Spleen (tissue), 11 donors: ENCODE measurements at regions not wholly inside any gene's neighbourhood (a gene's known extent, or its start where the extent isn't known, plus 50 kb on each side); places are given as distances from the start of the nearest gene placed in this dataset.

Source experiments
- DNase-seq: peaks from one replicate; pipeline ENCODE4 v3.0.0-alpha.2; 2020
- H3K27ac ChIP-seq, 8 donors: fragments of 200-600 bp; sonication (generic) in 7 of 8; 1 replicate in 4 of 8; 2 replicates in 4 of 8; pipeline versions ENCODE4 v1.5.0 to v1.8.0; 2016 to 2021; ENCODE audit warnings: inconsistent platforms in 4 of 8, mild to moderate bottlenecking in 4 of 8, moderate library complexity in 1 of 8
- H3K27me3 ChIP-seq, 7 donors: fragments of 200-600 bp; sonication (generic) in 6 of 7; replicated peaks in 1 of 7; 1 replicate in 4 of 7; 2 replicates in 3 of 7; pipeline versions ENCODE4 v1.5.0 to v1.8.0; 2016 to 2021; ENCODE audit warnings: inconsistent platforms in 3 of 7, mild to moderate bottlenecking in 1 of 7
- H3K36me3 ChIP-seq, 6 donors: fragments of 200-600 bp; sonication (generic) in 5 of 6; 1 replicate in 4 of 6; 2 replicates in 2 of 6; pipeline versions ENCODE4 v1.5.0 to v1.8.0; 2016 to 2021; ENCODE audit warnings: inconsistent platforms in 2 of 6
- H3K4me1 ChIP-seq, 6 donors: fragments of 200-600 bp; sonication (generic) in 5 of 6; 1 replicate in 3 of 6; 2 replicates in 3 of 6; pipeline versions ENCODE4 v1.5.0 to v1.8.0; 2016 to 2021; ENCODE audit warnings: inconsistent platforms in 3 of 6
- H3K4me3 ChIP-seq, 8 donors: fragments of 200-600 bp; sonication (generic) in 7 of 8; 1 replicate in 4 of 8; 2 replicates in 4 of 8; pipeline versions ENCODE4 v1.5.0 to v1.8.0; 2016 to 2021; ENCODE audit warnings: inconsistent platforms in 4 of 8, mild to moderate bottlenecking in 4 of 8, moderate library complexity in 2 of 8
- H3K9me3 ChIP-seq, 8 donors: fragments of 200-600 bp; sonication (generic) in 7 of 8; 1 replicate in 4 of 8; 2 replicates in 4 of 8; pipeline versions ENCODE4 v1.5.0 to v1.8.0; 2016 to 2021; ENCODE audit warnings: inconsistent platforms in 4 of 8
- CTCF ChIP-seq, 11 experiments: fragments of 200-600 bp in 7 of 11; fragments of 450-650 bp in 4 of 11; sonication (generic) in 4 of 11; IDR thresholded peaks in 8 of 11; conservative IDR thresholded peaks in 3 of 11; 1 replicate in 7 of 11; 2 replicates in 4 of 11; pipeline versions ENCODE4 v1.4.0 to v1.8.0; 2016 to 2021; ENCODE audit warnings: antibody characterized with exemption in 11 of 11, inconsistent platforms in 4 of 11, mild to moderate bottlenecking in 1 of 11
- POLR2A ChIP-seq, 3 donors: fragments of 450-650 bp; IDR thresholded peaks; one replicate each; pipeline ENCODE4 v1.5.1; 2017; ENCODE audit warnings: antibody characterized with exemption in 3 of 3, mild to moderate bottlenecking in 1 of 3
- POLR2AphosphoS5 ChIP-seq, 3 donors: sonication (generic); formaldehyde crosslinking; IDR thresholded peaks; one replicate each; pipeline ENCODE4 v1.5.1; 2017; ENCODE audit warnings: antibody characterized with exemption in 3 of 3
- WGBS, 5 donors: extraction: QIAGEN DNeasy Blood & Tissue Kit in 3 of 5; methylation state at CpG; one replicate each; pipeline versions ENCODE4 v1.1.5 to v1.1.7; 2013 to 2018; 5-methylcytosine and 5-hydroxymethylcytosine counted together
- intact Hi-C: fragments of 100-400 bp; cut with DNase I; formaldehyde crosslinking; loops from one replicate; pipeline ENCODE4 v1.15.0; 2023; ENCODE audit warnings: low total_unique reads
- donor health status: healthy with polysubstance abuse.
- donor health status: DM: no; HTN: no; CAD: no; lungs with moderate emphysema.
- donor health status: DM: no; HTN: no; CAD: no.
- donor health status: Bipolar disorder and iron deficiency.
- donor health status: healthy.
- donor health status: DM: no; HTN: no; CAD: no.
- donor health status: DM: yes; HTN: yes; CAD: no.

GRCh38 chr12:116408489-116409250 is 131.2 kb upstream of the MED13L start:
- 90 to 97% (median 95%) methylated on average over 13 of the region's 13 CpGs for WGBS, 5 donors
- DNase-seq: peak; percentile 29
- Histone ChIP-seq H3K9me3 (no peaks in the 10 kb centered on the region), H3K36me3 (no peaks in the 10 kb centered on the region), H3K4me3 (no peak overlapping the region), H3K27ac (no peak overlapping the region), H3K4me1 (peaks cover 0 to 53% (median 16%) of the 10 kb centered on the region in 6 donors), H3K27me3 (no peaks in the 10 kb centered on the region)
- intact Hi-C loops: no loop called here
- TF ChIP-seq POLR2A (IDR thresholded peaks at IDR 0.05) (no peak), CTCF (IDR thresholded peaks at IDR 0.05 in 8 of 11, conservative IDR thresholded peaks at IDR 0.05 in 3 of 11) (no peak), POLR2AphosphoS5 (IDR thresholded peaks at IDR 0.05) (no peak)

DNA sequence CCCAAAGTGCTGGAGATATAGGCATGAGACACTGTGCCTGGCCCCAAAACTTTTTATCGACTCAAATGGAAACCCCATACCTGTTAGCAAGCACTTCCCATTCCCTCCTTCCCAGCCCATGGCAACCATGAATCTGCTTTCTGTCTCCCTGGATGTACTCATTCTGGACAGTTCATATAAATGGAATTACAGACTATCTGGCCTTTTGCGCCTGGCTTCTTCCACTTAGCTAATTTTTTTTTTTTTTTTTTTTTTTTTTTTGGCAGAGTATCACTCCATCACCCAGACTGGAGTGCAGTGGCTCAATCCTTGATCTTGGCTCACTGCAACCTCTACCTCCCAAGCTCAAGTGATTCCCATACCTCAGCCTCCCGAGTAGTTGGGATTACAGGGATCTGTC is 134.5 kb upstream of the MED13L start:
- H3K9me3 ChIP-seq: no peaks in the 10 kb centered on the region
- 90 to 100% (median 93%) methylated on average over 3 of the region's 3 CpGs for WGBS, 5 donors
- no peak overlapping the region for H3K27ac ChIP-seq
- TF ChIP-seq POLR2A (IDR thresholded peaks at IDR 0.05) (no peak), POLR2AphosphoS5 (IDR thresholded peaks at IDR 0.05) (no peak), CTCF (IDR thresholded peaks at IDR 0.05 in 8 of 11, conservative IDR thresholded peaks at IDR 0.05 in 3 of 11) (no peak)
- H3K36me3 ChIP-seq: no peaks in the 10 kb centered on the region
- intact Hi-C loops: no loop called here
- peaks cover 0 to 32% (median 8%) of the 10 kb centered on the region in 6 donors for H3K4me1 ChIP-seq
- no peaks in the 10 kb centered on the region for H3K27me3 ChIP-seq
- no peak overlapping the region for H3K4me3 ChIP-seq
- no peak for DNase-seq

GRCh38 chr12:116414891-116415290 is 137.4 kb upstream of the MED13L start:
- H3K4me3 ChIP-seq: no peak overlapping the region
- no peak for TF ChIP-seq CTCF (IDR thresholded peaks at IDR 0.05 in 8 of 11, conservative IDR thresholded peaks at IDR 0.05 in 3 of 11)
- TF ChIP-seq POLR2AphosphoS5 (IDR thresholded peaks at IDR 0.05): no peak
- peak; percentile 13 for DNase-seq
- no peaks in the 10 kb centered on the region for H3K27me3 ChIP-seq
- WGBS, 5 donors: 87 to 92% (median 88%) methylated on average over 12 of the region's 12 CpGs
- no peaks in the 10 kb centered on the region for H3K9me3 ChIP-seq
- no peaks in the 10 kb centered on the region for H3K36me3 ChIP-seq
- H3K4me1 ChIP-seq: peaks cover 0 to 19% (median 7%) of the 10 kb centered on the region in 6 donors
- intact Hi-C loops: no loop called here
- H3K27ac ChIP-seq: no peak overlapping the region

- DNase-seq: peak; percentile 44
- TF ChIP-seq POLR2A (IDR thresholded peaks at IDR 0.05): no peak
- no peak for TF ChIP-seq POLR2AphosphoS5 (IDR thresholded peaks at IDR 0.05)
- TF ChIP-seq CTCF (IDR thresholded peaks at IDR 0.05 in 8 of 11, conservative IDR thresholded peaks at IDR 0.05 in 3 of 11): no peak
- no peaks in the 10 kb centered on the region for H3K9me3 ChIP-seq
- 92 to 94% (median 93%) methylated on average over 21 of the region's 21 CpGs for WGBS, 5 donors
- peaks cover 0 to 12% (median 3%) of the 10 kb centered on the region in 6 donors for H3K4me1 ChIP-seq
- no peak overlapping the region for H3K4me3 ChIP-seq
- intact Hi-C loops: no loop called here
- H3K27ac ChIP-seq: no peak overlapping the region
- no peaks in the 10 kb centered on the region for H3K27me3 ChIP-seq
- no peaks in the 10 kb centered on the region for H3K36me3 ChIP-seq
These were observed 138.1 kb upstream of the MED13L start for GRCh38 chr12:116415408-116416108.
